DND-41 (cell line): ENCODE measurements at regions not wholly inside any gene's neighbourhood (a gene's known extent, or its start where the extent isn't known, plus 50 kb on each side); places are given as distances from the start of the nearest gene placed in this dataset.

Experiments used
- CTCF ChIP-seq: IDR thresholded peaks from 2 replicates; pipeline ENCODE4 v1.5.1; 2012; ENCODE audit warnings: borderline replicate concordance, low read length, moderate library complexity, mild to moderate bottlenecking; ENCODE audit not compliant: poor library complexity, severe bottlenecking; ENCODE audit errors: extremely low read depth
- EZH2 ChIP-seq: IDR thresholded peaks from 3 replicates; pipeline ENCODE4 v1.6.1; 2012; ENCODE audit warnings: borderline replicate concordance, low read depth, mild to moderate bottlenecking, moderate library complexity, low read length, inconsistent platforms; ENCODE audit not compliant: severe bottlenecking

- TF ChIP-seq CTCF: no peak
- TF ChIP-seq EZH2: no peak
These were observed 193.9 kb downstream of the LARP7 start for GRCh38 chr4:112830753-112831386.
